ENCODE measurements at regions not wholly inside any gene's neighbourhood (a gene's known extent, or its start where the extent isn't known, plus 50 kb on each side); places are given as distances from the start of the nearest gene placed in this dataset.

- no peak overlapping the region for H3K4me3 ChIP-seq (ENCODE audit: low read depth, low read length)
- peak; percentile 15 for DNase-seq (ENCODE audit: low read depth)
- TF ChIP-seq, protein P1, sequence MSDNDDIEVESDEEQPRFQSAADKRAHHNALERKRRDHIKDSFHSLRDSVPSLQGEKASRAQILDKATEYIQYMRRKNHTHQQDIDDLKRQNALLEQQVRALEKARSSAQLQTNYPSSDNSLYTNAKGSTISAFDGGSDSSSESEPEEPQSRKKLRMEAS (IDR thresholded peaks at IDR 0.05; ENCODE audit: low read depth, low read length), result no peak
- TF ChIP-seq MYC (IDR thresholded peaks at IDR 0.05; ENCODE audit: low read depth, low read length) (no peak), POLR2A (IDR thresholded peaks at IDR 0.05; ENCODE audit: extremely low read depth, insufficient read length) (no peak), CTCF (IDR thresholded peaks at IDR 0.05; ENCODE audit: low read depth, low read length) (no peak)
Measured at GRCh38 chr2:210798180-210798579, 241.8 kb downstream of the CPS1 start.

- TF ChIP-seq POLR2A (IDR thresholded peaks at IDR 0.05; ENCODE audit: extremely low read depth, insufficient read length), result no peak
- TF ChIP-seq MYC (IDR thresholded peaks at IDR 0.05; ENCODE audit: low read depth, low read length), result no peak
- TF ChIP-seq, protein P1 (IDR thresholded peaks at IDR 0.05; ENCODE audit: low read depth, low read length), result no peak
- TF ChIP-seq CTCF (IDR thresholded peaks at IDR 0.05; ENCODE audit: low read depth, low read length), result no peak
- DNase-seq (ENCODE audit: low read depth), result no peak
- H3K4me3 ChIP-seq (ENCODE audit: low read depth, low read length), result no peak overlapping the region
Measured at GRCh38 chr2:210814251-210815025, 258.0 kb downstream of the CPS1 start.

GRCh38 chr2:210816769-210817168 lies 260.4 kb downstream of the CPS1 start:
- no peak for DNase-seq (ENCODE audit: low read depth)
- H3K4me3 ChIP-seq (ENCODE audit: low read depth, low read length), result no peak overlapping the region
- TF ChIP-seq POLR2A (IDR thresholded peaks at IDR 0.05; ENCODE audit: extremely low read depth, insufficient read length) (no peak), MYC (IDR thresholded peaks at IDR 0.05; ENCODE audit: low read depth, low read length) (no peak), CTCF (IDR thresholded peaks at IDR 0.05; ENCODE audit: low read depth, low read length) (no peak)
- TF ChIP-seq, protein P1 (IDR thresholded peaks at IDR 0.05; ENCODE audit: low read depth, low read length), result no peak

DNA sequence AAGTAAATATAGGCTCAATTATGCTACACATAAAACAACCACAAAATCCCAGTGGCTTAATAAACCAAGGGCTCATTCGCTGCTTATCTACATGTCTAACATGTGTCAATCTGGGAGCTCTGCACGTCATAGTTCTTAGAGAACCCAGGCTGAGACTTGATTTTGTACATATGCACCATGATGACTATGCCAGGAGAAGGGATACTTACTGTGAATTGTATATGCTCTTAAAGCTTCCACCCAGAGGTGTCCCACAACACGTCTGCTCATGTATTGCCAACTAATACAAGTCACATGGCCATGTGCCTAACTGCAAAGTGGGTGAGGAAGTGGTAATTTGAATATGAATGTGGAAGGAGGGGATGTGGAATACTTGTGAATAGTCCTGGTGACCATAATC lies 262.1 kb downstream of the CPS1 start:
- no peak for DNase-seq (ENCODE audit: low read depth)
- no peak overlapping the region for H3K4me3 ChIP-seq (ENCODE audit: low read depth, low read length)
- no peak for TF ChIP-seq POLR2A (IDR thresholded peaks at IDR 0.05; ENCODE audit: extremely low read depth, insufficient read length)
- TF ChIP-seq, protein P1 (IDR thresholded peaks at IDR 0.05; ENCODE audit: low read depth, low read length), result no peak

GRCh38 chr2:210833403-210833802 lies 277.0 kb downstream of the CPS1 start:
- no peak overlapping the region for H3K4me3 ChIP-seq (ENCODE audit: low read depth, low read length)
- DNase-seq (ENCODE audit: low read depth), result no peak
- no peak for TF ChIP-seq POLR2A (IDR thresholded peaks at IDR 0.05; ENCODE audit: extremely low read depth, insufficient read length)
- no peak for TF ChIP-seq CTCF (IDR thresholded peaks at IDR 0.05; ENCODE audit: low read depth, low read length)
- TF ChIP-seq MYC (IDR thresholded peaks at IDR 0.05; ENCODE audit: low read depth, low read length), result no peak
- TF ChIP-seq, protein P1 (IDR thresholded peaks at IDR 0.05; ENCODE audit: low read depth, low read length), result no peak

- TF ChIP-seq POLR2A (IDR thresholded peaks at IDR 0.05; ENCODE audit: extremely low read depth, insufficient read length) (no peak), CTCF (IDR thresholded peaks at IDR 0.05; ENCODE audit: low read depth, low read length) (no peak), MYC (IDR thresholded peaks at IDR 0.05; ENCODE audit: low read depth, low read length) (no peak)
- TF ChIP-seq, protein P1 (IDR thresholded peaks at IDR 0.05; ENCODE audit: low read depth, low read length), result no peak
- no peak overlapping the region for H3K4me3 ChIP-seq (ENCODE audit: low read depth, low read length)
- DNase-seq (ENCODE audit: low read depth), result no peak
Measured at GRCh38 chr2:210839034-210839433, 282.6 kb downstream of the CPS1 start.

All from NB4 (cell line).